Fibroblast of skin of back (primary cell): ENCODE measurements at regions not wholly inside any gene's neighbourhood (a gene's known extent, or its start where the extent isn't known, plus 50 kb on each side); places are given as distances from the start of the nearest gene placed in this dataset.
A peak's percentile ranks its signal among the peaks of the same experiment; 100 is the strongest.

Experiments used
- DNase-seq: peaks from one replicate; pipeline ENCODE4 v3.0.0-alpha.2; 2013

DNA sequence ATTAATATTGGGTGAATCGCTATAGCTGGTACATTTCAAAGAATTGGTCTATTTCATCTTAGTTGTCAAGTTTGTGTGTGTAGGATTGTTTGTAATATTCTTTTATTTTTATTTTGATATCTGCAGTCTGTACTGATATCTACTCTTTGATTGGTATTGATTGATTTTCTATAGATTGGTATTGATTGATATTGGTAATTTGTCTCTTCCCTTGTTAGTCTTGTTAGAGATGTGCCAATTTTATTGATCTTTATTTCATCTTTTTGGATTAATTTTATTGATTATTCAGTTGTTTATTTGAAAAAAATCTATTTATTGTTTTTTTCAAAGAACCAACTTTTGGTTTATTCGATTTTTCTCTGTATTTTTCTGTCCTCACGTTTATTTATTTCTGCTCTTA lies 61.4 kb downstream of the TM2D3 start:
- DNase-seq: no peak

DNA sequence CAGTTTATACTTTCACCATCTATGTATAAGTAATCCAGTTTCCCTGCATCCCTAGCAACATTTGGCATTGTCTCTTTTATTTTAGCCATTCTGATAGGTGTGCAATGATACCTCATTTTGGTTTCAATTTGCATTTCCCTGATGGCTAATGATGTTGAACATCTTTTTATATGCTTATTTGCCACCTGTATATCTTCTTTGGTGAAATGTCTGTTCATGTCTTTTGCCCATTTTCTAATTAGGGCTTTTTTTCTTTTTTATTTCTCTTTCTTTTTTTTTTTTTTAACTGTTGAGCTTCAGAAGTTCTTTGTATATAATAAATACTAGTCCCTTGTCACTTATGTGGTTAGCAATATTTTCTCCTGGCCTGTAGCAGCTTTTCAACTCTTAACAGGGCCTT lies 68.9 kb downstream of the TM2D3 start:
- no peak for DNase-seq

DNA sequence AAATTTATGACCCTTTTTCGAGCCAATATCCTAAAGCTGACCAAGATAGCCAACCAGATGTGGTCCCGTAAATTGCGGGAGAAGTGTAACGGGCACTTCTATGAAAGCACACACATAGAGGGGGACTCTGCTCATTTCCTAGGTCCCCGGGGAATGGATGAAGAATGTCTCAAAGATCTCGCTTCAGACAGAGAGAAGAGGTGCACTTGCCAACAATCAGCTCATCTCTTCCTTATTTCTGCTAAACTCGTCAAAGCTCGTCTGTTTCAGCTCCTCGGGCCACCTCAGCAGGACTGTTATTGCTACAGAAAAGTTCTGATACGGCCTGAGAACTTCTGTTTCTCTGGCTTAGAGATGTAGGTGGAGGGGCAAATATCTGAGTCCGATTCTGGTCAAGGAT lies 71.8 kb downstream of the TM2D3 start:
- no peak for DNase-seq

DNA sequence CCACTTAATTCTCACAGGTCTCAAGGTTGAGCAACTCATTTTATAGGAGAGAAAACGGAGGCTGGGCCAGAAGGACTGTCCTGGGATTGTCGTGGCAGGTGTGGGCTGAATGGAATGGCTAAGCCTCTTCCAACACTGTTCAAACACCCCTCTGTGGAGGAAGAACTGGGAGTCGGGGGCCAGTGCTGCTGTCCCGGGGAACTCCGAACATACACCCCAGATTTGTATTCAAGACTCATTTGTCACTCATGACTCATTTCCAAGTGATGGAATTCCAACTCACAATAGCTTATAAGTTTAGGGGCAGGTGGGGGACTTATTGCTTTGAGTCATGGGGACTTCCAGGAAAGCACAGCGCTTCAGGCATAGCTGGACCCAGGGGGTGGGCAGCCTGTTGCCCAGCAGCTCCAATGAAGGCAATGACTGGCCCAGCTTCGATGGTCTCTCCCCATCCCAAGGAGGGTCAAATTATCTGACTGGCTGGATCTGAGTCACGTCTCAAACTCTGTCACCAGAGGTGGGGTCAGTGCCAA lies 72.5 kb downstream of the TM2D3 start:
- DNase-seq: peak; percentile 76

DNA sequence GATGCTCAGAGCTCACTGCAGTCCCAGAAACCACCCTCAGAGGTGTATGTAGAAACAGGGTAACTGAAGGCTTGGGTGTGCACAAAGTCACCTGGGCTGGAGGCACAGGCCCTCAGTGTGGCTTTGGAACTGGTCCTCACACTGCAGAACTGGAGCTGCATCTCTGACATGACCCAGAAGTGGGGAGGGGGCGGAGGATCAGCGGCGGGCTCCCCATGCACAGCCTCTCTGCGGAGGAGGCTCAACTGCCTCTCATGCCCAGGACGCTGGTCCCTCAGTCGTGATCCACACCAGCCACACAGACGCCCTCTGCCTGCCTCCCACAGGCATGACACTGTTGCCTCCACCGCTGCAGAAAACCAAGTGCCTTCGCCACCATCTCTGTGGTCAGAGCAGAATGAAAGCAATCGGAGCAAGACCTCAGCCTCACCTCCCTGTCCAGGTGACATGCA lies 73.7 kb downstream of the TM2D3 start:
- no peak for DNase-seq

DNA sequence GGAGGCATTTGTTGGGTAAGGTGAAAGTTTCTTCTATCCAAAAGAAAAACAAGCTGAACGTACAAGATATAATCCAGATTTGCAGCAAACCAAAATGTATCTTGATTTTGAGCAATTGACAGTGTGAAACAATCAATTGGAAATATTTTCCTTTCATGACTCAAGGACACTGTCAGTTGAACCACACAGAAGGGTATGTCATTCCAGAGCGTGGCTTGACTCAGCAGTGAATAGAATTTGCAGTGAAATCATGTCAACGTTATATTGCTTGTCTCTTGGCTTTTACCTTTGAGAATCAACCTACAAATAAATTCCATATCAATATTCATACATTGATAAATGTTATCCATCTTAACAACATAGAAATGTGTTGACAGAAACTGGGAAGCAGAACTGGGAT lies 78.2 kb downstream of the TM2D3 start:
- peak; percentile 34 for DNase-seq

DNA sequence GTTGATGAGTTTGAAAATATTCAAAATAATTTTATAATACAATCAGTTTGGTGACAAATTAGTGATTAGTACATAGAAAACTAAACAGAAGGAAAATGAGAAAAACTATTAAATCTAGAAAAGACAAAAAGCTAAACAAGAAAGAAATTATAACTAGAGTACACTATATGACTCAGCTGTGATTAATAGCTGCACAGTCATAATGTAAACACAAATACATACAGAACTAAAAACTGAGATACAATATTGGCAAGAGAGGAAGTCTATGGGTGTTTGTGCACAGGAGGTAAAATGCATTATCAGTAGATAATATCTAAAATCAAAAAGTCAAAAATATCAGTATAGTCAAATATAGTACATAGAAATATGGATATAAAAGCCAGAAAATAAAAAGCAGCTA lies 80.7 kb upstream of the PCSK6 start:
- peak; percentile 43 for DNase-seq

DNA sequence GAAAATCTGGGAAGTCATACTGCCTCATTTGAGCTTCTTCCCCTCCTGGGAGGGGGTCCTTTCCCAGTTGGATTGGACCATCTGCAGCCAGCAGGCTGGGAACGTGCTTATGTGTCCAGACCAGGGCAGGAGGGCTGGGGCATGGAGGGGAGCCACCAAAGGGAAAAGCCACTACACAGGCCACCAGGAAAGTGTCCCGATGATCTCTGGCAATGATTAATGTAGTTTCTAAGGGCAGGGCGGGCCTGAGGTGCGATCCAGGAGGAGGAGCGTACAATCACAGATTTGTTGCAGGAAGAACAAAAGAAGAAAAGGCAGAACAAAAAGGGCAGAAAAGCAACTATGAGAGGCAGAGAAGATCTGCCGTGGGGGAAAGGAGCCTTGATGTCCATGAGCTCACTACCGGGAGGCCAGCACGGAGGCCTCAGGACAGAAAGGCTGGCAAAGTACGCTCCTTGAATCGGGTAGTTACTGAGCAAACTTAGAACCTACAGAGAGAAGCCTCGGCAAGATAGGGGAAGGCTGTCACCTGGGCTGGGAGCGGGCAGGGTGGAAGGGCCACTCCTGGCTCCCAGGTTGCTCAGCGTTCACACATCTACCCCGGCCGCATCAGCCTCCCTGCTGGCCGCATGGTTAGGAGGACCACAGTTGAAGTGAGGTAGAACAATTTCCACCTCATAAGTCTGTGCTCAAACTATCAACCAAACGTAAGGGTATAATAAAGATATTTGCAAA lies 79.5 kb upstream of the PCSK6 start:
- DNase-seq: no peak

DNA sequence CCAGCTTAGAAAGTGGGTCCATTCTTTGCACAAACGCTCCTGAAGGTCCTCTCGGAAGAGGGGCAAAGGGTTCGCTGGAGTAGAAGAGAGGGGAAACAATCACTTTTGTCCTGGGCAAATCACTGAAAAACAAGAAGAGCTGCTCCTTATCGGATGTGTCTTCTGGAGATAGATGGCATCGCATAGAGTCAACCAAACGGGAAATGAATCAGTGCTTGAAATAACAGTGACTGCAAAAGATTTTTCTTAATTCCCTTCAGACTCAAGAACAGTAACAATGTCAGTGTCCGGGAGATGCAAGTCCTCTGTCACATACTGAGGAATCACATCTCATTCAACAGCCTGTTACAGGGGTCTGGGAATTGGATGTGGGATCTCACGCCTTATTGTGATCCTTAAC lies 78.8 kb upstream of the PCSK6 start:
- peak; percentile 74 for DNase-seq

DNA sequence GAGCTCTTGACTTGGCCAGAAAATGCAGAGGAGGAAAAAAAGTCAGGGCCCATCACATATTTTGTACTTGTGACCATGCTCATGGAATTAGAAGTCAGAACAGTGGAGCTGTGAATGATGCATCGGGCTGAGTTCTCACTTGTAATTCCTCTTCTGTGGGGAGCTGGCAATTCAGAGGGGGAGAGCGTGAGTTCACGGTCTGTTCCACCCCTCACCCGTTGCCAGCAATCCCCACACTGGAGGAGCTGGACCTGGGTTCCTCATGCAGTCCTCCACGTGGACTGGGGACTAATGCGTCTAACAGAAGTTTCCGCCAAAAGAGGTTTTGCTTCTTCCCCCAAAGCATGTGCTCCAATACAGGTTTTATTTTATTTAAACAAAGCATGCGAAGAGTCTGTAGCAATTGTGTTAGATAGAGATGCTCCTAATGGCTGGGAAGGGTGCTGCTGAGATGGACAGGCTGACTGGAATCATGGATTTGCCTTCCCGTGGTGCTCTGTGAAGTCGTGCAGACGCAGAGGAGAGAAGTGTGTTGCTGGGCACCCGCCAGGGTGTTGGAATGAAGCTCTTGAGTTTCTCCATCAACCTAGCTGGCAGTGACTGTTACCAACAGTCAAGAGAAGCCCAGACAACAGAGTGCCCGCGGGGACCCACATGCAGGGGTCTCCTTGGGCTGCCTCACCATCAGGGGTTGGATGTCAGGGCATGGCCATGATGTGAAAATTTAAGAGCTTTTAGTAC lies 77.4 kb upstream of the PCSK6 start:
- no peak for DNase-seq

DNA sequence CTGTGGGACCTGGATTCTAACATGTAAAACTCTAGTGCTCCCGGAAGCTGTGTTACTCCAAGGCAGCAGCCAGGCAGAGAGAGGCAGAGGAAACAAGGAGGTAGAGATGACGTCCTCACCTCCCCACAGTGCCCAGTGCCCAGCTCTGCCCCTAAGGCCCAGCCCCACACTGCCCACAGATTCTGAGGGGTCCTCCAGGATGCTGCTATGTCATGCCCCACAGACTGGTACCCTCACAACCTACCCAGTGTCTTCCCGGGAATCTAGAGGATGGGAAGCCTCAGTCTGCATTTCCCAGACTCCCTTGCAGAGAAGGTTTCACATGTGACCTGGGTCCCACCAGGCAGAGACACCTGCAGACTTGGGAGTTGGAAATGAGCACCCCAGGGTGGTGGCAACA lies 75.9 kb upstream of the PCSK6 start:
- no peak for DNase-seq

DNA sequence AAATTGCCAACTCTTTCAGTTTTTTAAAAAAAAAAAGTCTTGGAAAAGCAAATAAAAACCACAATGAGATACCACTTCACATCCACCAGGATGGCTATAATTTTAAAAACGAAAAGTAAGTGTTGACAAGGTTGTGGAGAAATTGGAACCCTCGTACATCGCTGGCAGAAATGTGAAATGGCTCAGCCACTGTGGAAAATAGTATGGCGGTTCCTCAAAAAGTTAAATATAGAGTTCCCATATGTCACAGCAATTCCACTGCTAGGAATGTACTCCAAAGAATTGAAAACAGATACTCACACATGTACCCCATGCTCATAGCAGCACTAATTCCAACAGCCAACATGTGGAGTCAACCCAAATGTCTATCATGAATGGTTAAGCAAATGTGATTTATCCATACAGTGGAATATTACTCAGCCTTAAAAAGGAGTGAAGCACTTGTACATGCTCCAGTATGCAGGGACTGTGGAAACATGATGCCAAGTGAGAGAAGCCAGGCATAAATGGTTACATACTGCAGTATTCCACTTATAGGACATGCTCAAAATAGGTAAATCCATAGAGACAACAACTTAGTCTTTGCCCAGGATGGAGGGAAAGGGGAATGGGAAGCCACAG lies 73.8 kb upstream of the PCSK6 start:
- no peak for DNase-seq

DNA sequence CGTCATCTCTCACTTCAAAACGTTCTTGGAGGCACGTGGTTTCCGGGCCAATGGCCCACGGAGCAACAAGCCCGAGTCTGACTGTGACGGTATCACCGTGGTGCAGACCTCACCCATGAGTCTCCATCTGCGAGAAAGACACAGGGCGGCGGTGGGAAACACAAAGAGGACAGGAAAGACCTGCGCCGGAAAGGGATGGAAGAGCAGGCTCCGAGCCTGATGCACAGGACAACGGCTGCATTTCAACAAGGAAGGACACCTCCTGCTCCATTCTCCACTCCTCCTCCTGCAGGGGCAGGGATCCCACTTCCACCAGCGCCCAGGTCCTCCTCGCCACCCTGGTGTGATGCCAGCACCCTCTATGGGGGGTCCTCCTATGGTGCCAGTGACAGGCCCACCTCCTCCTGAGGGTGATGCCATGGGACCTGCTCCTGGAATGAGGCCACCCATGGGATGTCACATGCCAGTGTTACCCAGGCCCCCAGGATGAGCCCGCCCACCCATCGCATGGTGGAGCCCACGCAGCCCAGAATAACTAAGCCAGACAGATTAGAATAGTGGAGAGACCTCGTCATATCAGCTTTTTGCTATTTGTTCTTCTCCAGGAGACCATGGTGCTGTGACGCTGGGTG lies 73.0 kb upstream of the PCSK6 start:
- DNase-seq: no peak

DNA sequence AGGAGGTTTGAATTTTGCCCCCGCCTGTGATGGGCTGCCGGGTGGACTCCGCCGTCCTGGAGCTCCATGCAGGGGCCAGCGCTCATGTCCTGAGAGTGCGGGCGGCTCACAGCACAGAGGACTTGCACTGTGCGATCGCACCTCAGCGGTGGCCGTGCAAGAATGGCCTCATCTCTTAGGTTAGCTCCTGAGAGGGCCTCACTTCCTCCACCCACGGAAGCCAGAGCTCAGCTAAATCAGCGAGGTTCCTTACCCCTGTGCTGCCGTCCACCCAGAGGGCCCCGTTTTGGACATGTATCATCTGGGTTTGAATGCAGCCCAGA lies 72.0 kb upstream of the PCSK6 start:
- no peak for DNase-seq

DNA sequence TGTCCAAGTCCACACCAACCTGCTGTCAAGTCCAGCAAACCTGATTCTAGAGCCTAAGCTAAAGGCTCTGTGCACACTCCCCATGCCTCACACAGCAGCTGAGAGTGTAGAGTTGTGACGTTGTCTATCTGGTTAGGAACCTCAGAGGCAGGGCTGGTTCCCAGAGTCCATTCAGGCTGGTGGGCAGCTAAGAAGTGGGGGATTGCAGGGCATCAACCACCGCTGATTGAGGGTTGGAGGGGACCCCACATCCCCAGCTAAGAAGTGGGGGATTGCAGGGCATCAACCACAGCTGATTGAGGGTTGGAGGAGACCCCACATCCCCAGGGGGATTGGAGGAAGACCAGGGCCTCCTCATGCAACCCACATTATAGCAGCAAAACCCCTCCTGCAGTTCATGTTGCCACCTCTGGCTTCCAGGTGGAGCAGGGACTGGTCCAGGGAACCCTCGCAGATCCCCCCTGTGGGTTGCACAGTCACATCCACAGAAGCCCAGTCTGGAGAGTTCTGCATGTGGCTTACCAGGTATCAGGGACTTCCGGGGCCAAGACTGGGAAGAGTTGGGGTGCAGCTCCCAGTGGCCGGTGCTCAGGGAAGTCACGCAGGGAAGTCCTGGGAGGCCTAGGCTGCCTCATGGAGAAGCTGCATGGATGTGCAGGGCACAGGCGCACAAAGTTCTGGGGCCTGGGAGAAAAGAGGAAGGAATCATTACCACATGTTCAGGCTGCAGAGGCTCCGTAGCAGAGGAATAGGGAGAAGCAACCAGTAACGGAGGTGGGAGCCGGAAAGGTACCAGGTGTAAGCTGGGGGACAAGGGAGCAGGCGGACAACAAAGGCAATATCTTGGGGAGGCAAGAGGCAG lies 71.4 kb upstream of the PCSK6 start:
- DNase-seq: no peak

DNA sequence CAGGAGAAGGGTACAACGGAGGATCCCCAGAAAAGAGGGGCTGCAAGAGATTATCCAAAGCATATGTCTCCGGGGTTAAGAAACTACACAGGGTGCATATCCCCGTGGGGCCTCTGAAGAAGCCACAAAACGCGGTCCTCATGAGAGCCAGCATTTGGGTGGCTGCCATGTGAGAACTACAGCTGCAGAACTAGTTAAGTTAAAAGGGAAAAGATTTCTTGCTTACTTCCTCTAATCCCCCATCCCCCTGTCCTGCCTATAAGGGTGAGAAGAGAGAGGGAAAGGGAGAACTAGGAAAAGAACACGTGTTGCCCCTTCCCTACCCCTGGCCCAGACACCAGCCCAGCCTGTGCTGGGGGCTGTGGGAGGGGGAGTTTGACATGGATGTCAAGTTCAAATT lies 70.4 kb upstream of the PCSK6 start:
- no peak for DNase-seq

DNA sequence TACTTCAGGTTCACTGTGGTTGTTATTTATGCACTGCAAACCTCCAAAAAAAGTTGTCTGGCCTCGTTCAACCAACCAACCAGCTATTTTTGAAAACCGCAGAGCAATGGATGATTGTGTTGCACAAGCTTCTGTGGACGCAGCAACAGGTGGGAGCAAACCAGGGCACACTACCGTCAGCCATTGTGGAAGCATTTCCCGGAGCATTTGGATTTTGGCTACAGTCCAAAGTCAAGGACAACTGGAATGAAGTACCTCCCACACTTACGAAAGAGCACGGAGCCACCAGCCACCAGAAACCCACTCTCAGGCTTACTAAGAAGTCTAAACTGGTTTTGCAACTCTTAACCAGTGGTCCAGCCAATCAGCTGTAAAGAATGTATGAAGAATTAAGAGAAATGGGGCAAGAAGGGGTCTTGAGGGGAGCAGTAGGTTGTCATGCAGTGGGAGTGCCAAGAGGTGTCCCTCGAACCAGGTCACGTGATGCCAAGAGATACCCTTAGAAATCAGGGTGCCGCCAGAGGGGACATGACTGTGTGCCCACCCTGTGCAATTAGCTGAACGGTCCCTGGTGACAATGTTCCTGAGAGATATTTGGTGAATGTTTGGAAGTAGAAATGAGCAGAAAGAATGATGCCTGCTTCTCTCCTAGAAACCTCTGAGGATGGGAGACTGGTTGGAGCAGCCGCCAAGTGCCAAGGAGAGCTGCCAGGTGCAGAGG lies 68.9 kb upstream of the PCSK6 start:
- DNase-seq: no peak

DNA sequence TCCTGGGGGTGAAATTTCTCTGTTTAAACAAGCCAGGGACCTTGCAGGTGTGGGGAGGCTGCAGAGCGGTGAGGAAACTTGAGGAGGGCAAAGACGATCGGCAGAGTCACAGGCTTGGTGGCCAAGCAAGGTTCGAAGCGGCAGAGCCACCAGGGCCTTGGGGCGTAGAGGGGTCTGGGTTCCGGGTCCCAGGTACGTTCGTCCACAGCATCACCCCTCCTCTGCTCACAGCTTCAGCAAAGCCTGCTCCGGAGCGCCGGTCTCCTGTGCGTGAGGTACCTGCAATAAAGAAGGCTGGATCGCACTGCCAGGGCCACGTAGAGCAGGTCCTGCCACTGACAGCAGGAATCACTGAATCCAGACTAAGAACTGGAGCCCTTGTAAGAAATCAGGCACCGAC lies 66.8 kb upstream of the PCSK6 start:
- no peak for DNase-seq

DNA sequence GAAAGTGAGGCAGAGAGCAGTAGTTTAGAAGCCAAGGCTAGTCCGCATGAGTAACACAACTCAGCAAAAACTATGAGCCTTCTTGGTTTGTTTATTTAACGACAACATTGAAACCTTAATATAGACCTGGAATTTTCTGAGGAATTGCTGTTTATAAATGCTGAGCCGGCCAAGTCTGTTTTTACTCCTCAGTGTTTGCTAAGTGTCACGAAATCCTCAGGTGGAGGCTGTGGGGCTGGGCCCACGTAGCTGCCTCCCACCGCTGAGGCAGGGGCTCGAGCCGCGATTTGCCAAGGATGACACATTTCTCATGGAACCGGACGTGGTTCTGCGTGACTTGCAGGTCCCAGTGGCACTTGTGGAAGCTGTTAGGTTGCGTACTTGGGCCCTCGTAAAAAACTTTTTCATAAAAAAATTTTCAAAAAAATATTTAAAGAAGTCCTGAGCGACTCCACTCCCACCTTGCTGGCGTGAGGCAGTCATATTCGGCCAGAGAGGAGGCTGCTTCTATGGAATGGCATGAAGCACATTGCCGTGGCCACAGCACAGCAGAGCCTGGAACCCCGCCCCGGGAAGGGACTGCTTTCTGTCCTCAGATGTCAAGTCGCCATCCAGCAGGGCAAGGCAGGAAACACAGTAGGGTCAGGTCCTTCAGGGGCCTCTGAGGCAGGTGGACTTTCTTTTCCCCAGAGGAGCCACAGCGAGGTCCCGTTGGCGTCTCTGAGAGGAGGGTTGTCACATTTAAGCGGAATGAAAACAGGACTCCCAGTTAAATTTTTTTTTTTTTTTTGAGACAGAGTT lies 64.8 kb upstream of the PCSK6 start:
- DNase-seq: peak; percentile 44

DNA sequence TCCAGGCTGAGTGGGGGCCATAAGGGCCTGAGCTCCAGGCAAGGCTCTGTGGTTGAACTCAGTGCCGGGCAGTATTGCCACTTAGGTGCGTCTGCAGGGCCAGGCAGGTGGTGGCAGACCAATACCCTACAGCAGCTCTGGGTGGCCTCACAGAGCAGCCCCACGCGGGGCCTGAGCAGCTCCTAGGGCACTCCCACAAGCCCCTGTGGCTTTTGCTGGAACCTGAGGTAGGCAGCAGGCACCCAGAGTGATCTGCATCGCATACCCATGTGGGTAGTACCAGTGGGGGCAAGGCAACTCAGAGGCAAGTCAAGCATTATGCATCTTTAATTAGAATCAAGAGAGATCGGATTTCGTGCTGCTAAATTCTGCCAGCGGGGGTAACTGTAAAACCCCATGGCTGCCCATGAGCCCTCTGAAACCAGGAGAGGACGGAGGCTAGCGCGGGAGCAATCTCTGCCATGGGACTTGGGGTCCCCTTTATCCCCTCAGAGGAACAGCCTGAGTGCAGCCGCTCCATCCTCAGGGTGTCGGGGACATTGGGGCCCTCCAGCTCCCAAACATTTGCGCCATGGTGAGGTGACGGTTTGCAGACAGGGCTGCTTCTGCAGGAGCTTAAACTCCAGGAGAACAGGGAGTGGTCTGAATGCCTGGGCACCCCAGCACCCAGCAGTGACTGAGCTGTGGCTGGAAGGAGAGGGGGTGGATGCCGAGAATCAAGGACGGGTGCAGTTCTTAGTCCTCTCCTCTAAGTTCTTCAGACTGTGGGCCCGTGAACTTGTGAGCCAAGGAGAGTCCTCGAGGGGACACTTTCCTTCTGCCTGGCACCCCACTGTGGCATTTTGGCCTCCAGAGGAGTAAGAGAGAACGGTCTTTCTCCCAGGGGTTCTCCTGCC lies 62.4 kb upstream of the PCSK6 start:
- DNase-seq: no peak
